Mucosa of descending colon (tissue), 3 donors: ENCODE measurements at regions not wholly inside any gene's neighbourhood (a gene's known extent, or its start where the extent isn't known, plus 50 kb on each side); places are given as distances from the start of the nearest gene placed in this dataset.

Experiments
- ATAC-seq: fragments of 200-7000 bp; cut with Tn5 transposase; one replicate; pipeline ENCODE4 v1.9.1; 2020; ENCODE audit warnings: mild to moderate bottlenecking, moderate library complexity
- DNase-seq, 3 donors: peaks; one replicate each; pipeline ENCODE4 v3.0.0-alpha.2; 2020
- H3K36me3 ChIP-seq: fragments of 200-600 bp; one replicate; pipeline ENCODE4 v1.8.0; 2021; ENCODE audit warnings: low read depth, mild to moderate bottlenecking
- H3K4me1 ChIP-seq: fragments of 200-600 bp; one replicate; pipeline ENCODE4 v1.8.0; 2021; ENCODE audit warnings: low read depth, mild to moderate bottlenecking
- H3K4me3 ChIP-seq: fragments of 200-600 bp; one replicate; pipeline ENCODE4 v1.8.0; 2021; ENCODE audit warnings: mild to moderate bottlenecking
- H3K9me3 ChIP-seq: fragments of 200-600 bp; one replicate; pipeline ENCODE4 v1.8.0; 2021; ENCODE audit warnings: mild to moderate bottlenecking
- intact Hi-C, 2 donors: fragments of 100-400 bp; cut with DNase I in 1 of 2; cut with micrococcal nuclease in 1 of 2; formaldehyde crosslinking; loops; one replicate each; pipeline versions ENCODE4 v1.11.0 to v1.11.1; 2022; cut with DNase I, micrococcal nuclease
- TF ChIP-seq, protein P1 (sequence below): fragments of 200-600 bp; IDR thresholded peaks from one replicate; pipeline ENCODE4 v1.8.0; 2022; ENCODE audit warnings: antibody characterized with exemption, mild to moderate bottlenecking
- donor health status: DM: no; HTN: no; CAD: no; lungs with moderate emphysema.
- donor health status: DM: no; HTN: no; CAD: no.
- donor health status: DM: no; HTN: yes; CAD: no.

DNA sequence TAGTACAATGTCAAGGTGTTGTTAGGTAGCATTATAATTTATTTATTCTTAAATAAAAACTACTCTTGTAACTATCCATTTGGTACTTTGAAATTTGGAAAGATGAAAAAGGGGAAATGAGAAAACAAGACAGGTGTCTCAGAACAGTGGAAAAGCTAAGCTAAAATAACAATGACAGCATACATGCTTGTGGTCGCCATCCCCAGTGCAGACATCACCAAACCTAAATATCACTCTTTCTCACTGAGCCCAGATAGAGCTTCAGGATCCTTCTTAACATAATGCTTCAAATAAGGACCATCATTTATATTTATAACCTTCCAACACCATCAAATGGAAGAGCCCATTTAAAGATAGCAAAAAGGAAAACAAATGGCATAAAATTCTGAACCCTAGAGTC lies 434.4 kb upstream of the BRINP1 start:
- DNase-seq, result no peak
- ATAC-seq, result no peak
- Histone ChIP-seq H3K4me3 (no peak overlapping the region), H3K9me3 (no peaks in the 10 kb centered on the region), H3K4me1 (no peaks in the 10 kb centered on the region), H3K36me3 (no peaks in the 10 kb centered on the region)
- TF ChIP-seq, protein P1, sequence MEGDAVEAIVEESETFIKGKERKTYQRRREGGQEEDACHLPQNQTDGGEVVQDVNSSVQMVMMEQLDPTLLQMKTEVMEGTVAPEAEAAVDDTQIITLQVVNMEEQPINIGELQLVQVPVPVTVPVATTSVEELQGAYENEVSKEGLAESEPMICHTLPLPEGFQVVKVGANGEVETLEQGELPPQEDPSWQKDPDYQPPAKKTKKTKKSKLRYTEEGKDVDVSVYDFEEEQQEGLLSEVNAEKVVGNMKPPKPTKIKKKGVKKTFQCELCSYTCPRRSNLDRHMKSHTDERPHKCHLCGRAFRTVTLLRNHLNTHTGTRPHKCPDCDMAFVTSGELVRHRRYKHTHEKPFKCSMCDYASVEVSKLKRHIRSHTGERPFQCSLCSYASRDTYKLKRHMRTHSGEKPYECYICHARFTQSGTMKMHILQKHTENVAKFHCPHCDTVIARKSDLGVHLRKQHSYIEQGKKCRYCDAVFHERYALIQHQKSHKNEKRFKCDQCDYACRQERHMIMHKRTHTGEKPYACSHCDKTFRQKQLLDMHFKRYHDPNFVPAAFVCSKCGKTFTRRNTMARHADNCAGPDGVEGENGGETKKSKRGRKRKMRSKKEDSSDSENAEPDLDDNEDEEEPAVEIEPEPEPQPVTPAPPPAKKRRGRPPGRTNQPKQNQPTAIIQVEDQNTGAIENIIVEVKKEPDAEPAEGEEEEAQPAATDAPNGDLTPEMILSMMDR, result no peak
- intact Hi-C loops, result no loop called here

DNA sequence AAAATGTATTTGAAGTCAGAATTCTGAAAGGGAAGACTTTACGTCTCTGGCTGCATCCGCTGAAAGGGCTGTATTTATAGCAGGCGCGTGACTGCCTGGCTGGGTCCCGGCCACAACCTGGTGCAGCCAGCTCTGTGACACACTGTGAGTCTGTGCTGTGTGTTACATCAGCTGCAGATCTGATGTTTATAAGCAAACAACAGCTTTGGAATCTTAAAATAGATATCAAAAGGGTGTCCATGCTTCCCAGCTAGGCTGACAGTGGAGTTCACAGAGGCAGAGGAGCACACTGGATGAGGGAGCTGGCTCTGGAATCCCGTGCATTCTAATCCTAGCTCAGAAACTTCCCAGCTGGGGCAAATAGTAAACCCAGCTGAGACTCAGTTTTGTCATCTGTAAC lies 433.4 kb upstream of the BRINP1 start:
- Histone ChIP-seq H3K4me3 (no peak overlapping the region), H3K36me3 (no peaks in the 10 kb centered on the region), H3K4me1 (no peaks in the 10 kb centered on the region), H3K9me3 (no peaks in the 10 kb centered on the region)
- intact Hi-C loops, result no loop called here
- ATAC-seq, result no peak
- TF ChIP-seq, protein P1, result no peak
- DNase-seq, result peak in 1 of 3 donors; percentile 13

DNA sequence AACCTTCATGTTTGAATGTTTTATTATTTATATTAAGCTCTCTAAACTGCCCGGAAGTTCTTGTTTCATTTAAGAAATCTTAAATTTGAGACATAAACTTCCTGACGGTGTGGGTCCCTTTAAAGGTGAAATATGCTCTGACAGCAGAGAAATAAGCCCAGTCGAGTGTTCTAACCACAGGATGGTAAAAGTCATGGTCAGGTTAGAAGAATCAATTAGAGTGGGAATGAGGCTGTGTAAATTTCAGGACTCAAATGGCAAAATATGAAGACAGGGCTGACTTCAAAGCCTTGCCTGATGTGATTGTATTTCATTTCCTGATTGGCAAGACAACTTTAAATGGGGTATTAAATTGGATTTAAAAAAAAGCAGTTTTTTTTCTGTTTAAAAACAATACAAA lies 432.9 kb upstream of the BRINP1 start:
- Histone ChIP-seq H3K36me3 (no peaks in the 10 kb centered on the region), H3K9me3 (no peaks in the 10 kb centered on the region), H3K4me3 (no peak overlapping the region), H3K4me1 (no peaks in the 10 kb centered on the region)
- DNase-seq (no peak), ATAC-seq (no peak)
- intact Hi-C loops, result no loop called here
- TF ChIP-seq, protein P1, result no peak

DNA sequence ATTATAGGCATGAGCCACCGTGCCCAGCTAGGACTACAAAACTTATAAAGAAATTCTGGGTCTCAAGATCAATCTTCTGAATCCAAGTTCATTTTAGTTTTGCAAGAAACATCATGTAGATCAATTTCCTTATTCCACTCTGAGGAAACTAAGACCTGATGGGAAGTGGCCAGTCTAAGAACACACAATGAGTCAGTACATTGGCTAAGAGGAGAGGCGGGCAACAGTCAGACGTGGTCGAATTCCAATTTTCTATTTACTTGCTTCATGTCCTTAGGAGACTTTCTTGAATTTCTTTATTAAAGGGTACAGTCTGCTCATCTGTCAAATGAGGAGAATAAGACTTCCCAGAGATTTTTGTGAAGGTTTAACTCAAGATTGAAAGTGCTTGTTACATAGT lies 432.1 kb upstream of the BRINP1 start:
- no peak for DNase-seq
- no peak for ATAC-seq
- TF ChIP-seq, protein P1, result no peak
- intact Hi-C loops, result no loop called here
- Histone ChIP-seq H3K36me3 (no peaks in the 10 kb centered on the region), H3K4me1 (no peaks in the 10 kb centered on the region), H3K9me3 (no peaks in the 10 kb centered on the region), H3K4me3 (no peak overlapping the region)

DNA sequence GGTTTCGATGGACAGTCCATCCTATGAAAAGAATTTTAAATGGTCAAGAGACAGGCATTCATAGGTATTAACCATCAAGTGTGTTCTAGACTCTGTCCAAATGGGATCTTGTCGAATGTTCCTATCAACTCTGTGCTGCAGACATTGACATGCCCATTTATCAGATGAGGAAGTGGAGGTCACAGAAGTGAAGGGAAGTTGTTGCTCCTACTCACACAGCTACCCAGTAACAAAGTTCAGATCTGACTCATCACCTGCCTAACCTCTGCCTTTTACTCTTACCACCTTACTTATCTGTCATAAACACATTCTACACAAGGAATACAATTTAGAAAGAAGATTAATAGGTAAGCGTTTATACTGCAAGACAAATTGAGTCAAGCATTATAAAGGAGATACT lies 426.2 kb upstream of the BRINP1 start:
- Histone ChIP-seq H3K4me1 (no peaks in the 10 kb centered on the region), H3K9me3 (no peaks in the 10 kb centered on the region), H3K36me3 (no peaks in the 10 kb centered on the region), H3K4me3 (no peak overlapping the region)
- ATAC-seq, result no peak
- intact Hi-C loops, result no loop called here
- TF ChIP-seq, protein P1, result no peak
- DNase-seq, result no peak

DNA sequence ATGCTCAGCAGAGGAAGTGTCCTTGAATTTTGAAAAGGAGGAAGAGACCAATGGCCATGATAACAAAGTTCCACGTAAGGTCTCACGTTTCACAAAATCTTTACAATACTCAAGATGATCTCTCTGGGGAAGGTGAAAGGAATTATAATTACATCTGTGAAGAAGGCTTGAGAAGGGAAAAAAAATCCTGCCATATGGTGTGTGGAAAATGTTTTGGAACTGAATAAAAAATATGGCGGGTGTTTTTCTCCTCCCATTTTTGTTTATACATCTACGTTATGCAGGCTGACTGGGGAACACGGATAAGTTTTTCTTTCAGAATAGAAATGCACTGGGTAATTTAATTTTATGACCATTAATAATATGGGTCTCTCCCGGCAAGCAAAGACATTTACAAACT lies 425.6 kb upstream of the BRINP1 start:
- no peaks in the 10 kb centered on the region for H3K9me3 ChIP-seq
- H3K36me3 ChIP-seq, result no peaks in the 10 kb centered on the region
- intact Hi-C loops, result no loop called here
- no peak overlapping the region for H3K4me3 ChIP-seq
- DNase-seq (no peak), ATAC-seq (no peak)
- TF ChIP-seq, protein P1, result no peak
- H3K4me1 ChIP-seq, result no peaks in the 10 kb centered on the region
